AG09309 (cell line): ENCODE measurements at regions not wholly inside any gene's neighbourhood (a gene's known extent, or its start where the extent isn't known, plus 50 kb on each side); places are given as distances from the start of the nearest gene placed in this dataset.

Source experiments
- DNase-seq: peaks from one replicate; pipeline ENCODE4 v3.0.0-alpha.2; 2010; ENCODE audit warnings: low read depth
- H3K4me3 ChIP-seq: 2 replicates; pipeline ENCODE4 v1.5.1; 2011; ENCODE audit warnings: mild to moderate bottlenecking, low read depth, low read length, moderate library complexity; ENCODE audit not compliant: control insufficient read depth
- CTCF ChIP-seq: IDR thresholded peaks from 2 replicates; pipeline ENCODE4 v1.5.1; 2011; ENCODE audit warnings: mild to moderate bottlenecking, low read depth, low read length, inconsistent platforms; ENCODE audit not compliant: insufficient read depth, control insufficient read depth; ENCODE audit errors: missing control alignments

GRCh38 chr5:133877351-133878235, 90.8 kb downstream of the C5orf15 start:
- H3K4me3 ChIP-seq: no peak overlapping the region
- DNase-seq: no peak
- TF ChIP-seq CTCF: no peak

GRCh38 chr5:133876266-133876665, 92.2 kb downstream of the C5orf15 start:
- DNase-seq: no peak
- no peak for TF ChIP-seq CTCF
- H3K4me3 ChIP-seq: no peak overlapping the region

- no peak for TF ChIP-seq CTCF
- DNase-seq: no peak
- no peak overlapping the region for H3K4me3 ChIP-seq
These were observed 93.2 kb downstream of the C5orf15 start for GRCh38 chr5:133875179-133875578.

GRCh38 chr5:133873449-133873848, 95.0 kb downstream of the C5orf15 start:
- TF ChIP-seq CTCF: no peak
- DNase-seq: no peak
- no peak overlapping the region for H3K4me3 ChIP-seq

GRCh38 chr5:133870661-133871060, 97.8 kb downstream of the C5orf15 start:
- peak; percentile 76 for DNase-seq
- TF ChIP-seq CTCF: no peak
- no peak overlapping the region for H3K4me3 ChIP-seq

GRCh38 chr5:133869519-133870335, 98.7 kb downstream of the C5orf15 start:
- no peak for TF ChIP-seq CTCF
- no peak for DNase-seq
- H3K4me3 ChIP-seq: no peak overlapping the region
